Testis (tissue), 2 donors: ENCODE measurements at regions not wholly inside any gene's neighbourhood (a gene's known extent, or its start where the extent isn't known, plus 50 kb on each side); places are given as distances from the start of the nearest gene placed in this dataset.

Experiments
- DNase-seq: peaks from one replicate; pipeline ENCODE4 v3.0.0-alpha.2; 2019
- H3K27ac ChIP-seq, 2 donors: fragments of 200-600 bp; sonication (generic); one replicate each; pipeline ENCODE4 v1.5.1; 2019
- H3K27me3 ChIP-seq: fragments of 200-600 bp; sonication (generic); one replicate; pipeline ENCODE4 v1.5.1; 2019
- H3K36me3 ChIP-seq: fragments of 200-600 bp; sonication (generic); one replicate; pipeline ENCODE4 v1.5.1; 2017; ENCODE audit warnings: low read depth; ENCODE audit errors: missing control alignments
- H3K4me1 ChIP-seq: fragments of 200-600 bp; sonication (generic); one replicate; pipeline ENCODE4 v1.5.1; 2019
- H3K4me3 ChIP-seq, 2 donors: fragments of 200-600 bp; sonication (generic); one replicate each; pipeline ENCODE4 v1.5.1; 2017 to 2019
- H3K9me3 ChIP-seq: fragments of 200-600 bp; sonication (generic); one replicate; pipeline ENCODE4 v1.5.1; 2017
- POLR2A ChIP-seq: fragments of 450-650 bp; IDR thresholded peaks from one replicate; pipeline ENCODE4 v1.6.1; 2017; ENCODE audit warnings: antibody characterized with exemption, mild to moderate bottlenecking, moderate library complexity
- WGBS, 2 donors: methylation state at CpG; one replicate each; pipeline ENCODE4 v1.1.5; 2018; 5-methylcytosine and 5-hydroxymethylcytosine counted together
- intact Hi-C: fragments of 100-400 bp; cut with DNase I; formaldehyde crosslinking; loops from one replicate; pipeline ENCODE4 v1.15.1; 2023; ENCODE audit warnings: low total_unique reads
- TF ChIP-seq, protein P1 (sequence below), 3 experiments: fragments of 450-650 bp in 2 of 3; fragments of 200-600 bp in 1 of 3; sonication (generic) in 1 of 3; IDR thresholded peaks; one replicate each; pipeline ENCODE4 v1.5.1; 2016 to 2019; ENCODE audit warnings: antibody characterized with exemption in 3 of 3, mild to moderate bottlenecking in 2 of 3, moderate library complexity in 1 of 3

- H3K36me3 ChIP-seq = no peaks in the 10 kb centered on the region
- intact Hi-C loops = no loop called here
- no peaks in the 10 kb centered on the region for H3K27me3 ChIP-seq
- TF ChIP-seq POLR2A = no peak
- TF ChIP-seq, protein P1, sequence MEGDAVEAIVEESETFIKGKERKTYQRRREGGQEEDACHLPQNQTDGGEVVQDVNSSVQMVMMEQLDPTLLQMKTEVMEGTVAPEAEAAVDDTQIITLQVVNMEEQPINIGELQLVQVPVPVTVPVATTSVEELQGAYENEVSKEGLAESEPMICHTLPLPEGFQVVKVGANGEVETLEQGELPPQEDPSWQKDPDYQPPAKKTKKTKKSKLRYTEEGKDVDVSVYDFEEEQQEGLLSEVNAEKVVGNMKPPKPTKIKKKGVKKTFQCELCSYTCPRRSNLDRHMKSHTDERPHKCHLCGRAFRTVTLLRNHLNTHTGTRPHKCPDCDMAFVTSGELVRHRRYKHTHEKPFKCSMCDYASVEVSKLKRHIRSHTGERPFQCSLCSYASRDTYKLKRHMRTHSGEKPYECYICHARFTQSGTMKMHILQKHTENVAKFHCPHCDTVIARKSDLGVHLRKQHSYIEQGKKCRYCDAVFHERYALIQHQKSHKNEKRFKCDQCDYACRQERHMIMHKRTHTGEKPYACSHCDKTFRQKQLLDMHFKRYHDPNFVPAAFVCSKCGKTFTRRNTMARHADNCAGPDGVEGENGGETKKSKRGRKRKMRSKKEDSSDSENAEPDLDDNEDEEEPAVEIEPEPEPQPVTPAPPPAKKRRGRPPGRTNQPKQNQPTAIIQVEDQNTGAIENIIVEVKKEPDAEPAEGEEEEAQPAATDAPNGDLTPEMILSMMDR (IDR thresholded peaks at IDR 0.05) = no peak
- no peak overlapping the region for H3K27ac ChIP-seq
- H3K4me3 ChIP-seq = no peak overlapping the region
- WGBS, 2 donors = 94% methylated on average over 14 of the region's 14 CpGs
- DNase-seq = no peak
- H3K4me1 ChIP-seq = peaks cover 14% of the 10 kb centered on the region
- H3K9me3 ChIP-seq = no peaks in the 10 kb centered on the region
Observed at GRCh38 chr1:8171751-8172464, 145.8 kb upstream of the ERRFI1 start.

DNA sequence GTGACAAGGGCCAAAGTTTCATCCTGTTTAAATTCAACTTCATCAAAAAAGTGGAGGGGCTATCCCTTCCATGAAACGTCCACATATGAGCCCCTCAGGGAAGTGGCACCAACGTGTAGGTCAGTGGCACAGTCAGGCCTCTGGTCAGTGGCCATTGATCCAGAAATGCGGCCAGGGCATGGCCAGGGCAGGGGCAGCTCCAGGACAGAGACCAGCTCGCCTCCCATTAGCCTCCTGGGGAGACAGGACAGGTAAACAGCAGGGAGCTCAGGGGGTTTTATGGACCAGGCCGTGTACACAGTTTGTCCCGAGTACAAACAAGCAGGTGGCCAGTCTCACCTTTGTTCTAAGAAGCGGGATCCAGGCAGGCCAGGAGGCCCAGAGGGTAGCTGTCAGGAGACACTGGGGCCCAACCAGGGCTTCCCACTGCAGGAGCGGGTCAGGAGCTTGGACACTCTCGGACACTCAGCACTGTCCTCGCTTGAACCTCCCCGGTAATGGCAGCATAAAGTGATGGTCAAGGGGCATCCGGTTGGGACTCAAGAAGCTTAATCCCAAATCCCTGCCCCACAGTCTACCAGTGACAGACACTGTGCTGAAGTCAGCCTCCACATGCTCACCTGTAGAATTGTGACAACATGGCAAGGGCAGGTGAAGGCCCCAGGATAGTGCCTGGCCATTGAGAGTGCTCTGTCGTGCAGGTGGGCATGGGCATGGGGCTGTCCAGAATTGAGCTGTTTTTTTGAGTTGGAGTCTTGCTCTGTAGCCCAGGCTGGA, 144.1 kb upstream of the ERRFI1 start:
- H3K4me1 ChIP-seq = peaks cover 14% of the 10 kb centered on the region
- no peak for DNase-seq
- WGBS, 2 donors = 59 to 81% methylated on average over 4 to 13 of the region's 13 CpGs

GRCh38 chr1:8169364-8170058, 143.4 kb upstream of the ERRFI1 start:
- Histone ChIP-seq H3K36me3 (no peaks in the 10 kb centered on the region), H3K27ac (peak overlapping the region in 1 of 2 donors; percentile 54), H3K9me3 (no peaks in the 10 kb centered on the region), H3K4me1 (peaks cover 14% of the 10 kb centered on the region), H3K4me3 (no peak overlapping the region), H3K27me3 (no peaks in the 10 kb centered on the region)
- intact Hi-C loops = no loop called here
- TF ChIP-seq, protein P1 (IDR thresholded peaks at IDR 0.05) = no peak
- no peak for TF ChIP-seq POLR2A
- DNase-seq = peak; percentile 79
- 42 to 44% methylated on average over 8 to 9 of the region's 9 CpGs for WGBS, 2 donors

More for the DNA sequence above, 144.1 kb upstream of the ERRFI1 start:
- Histone ChIP-seq H3K9me3 (no peaks in the 10 kb centered on the region), H3K36me3 (no peaks in the 10 kb centered on the region), H3K4me3 (no peak overlapping the region), H3K27me3 (no peaks in the 10 kb centered on the region), H3K27ac (no peak overlapping the region)
- TF ChIP-seq POLR2A = no peak
- TF ChIP-seq, protein P1 (IDR thresholded peaks at IDR 0.05) = no peak
- intact Hi-C loops = no loop called here

- 87 to 100% methylated on average over 4 of the region's 4 CpGs for WGBS, 2 donors
- TF ChIP-seq, protein P1 (IDR thresholded peaks at IDR 0.05) = no peak
- no peak for TF ChIP-seq POLR2A
- no peak for DNase-seq
- no peak overlapping the region for H3K27ac ChIP-seq
- intact Hi-C loops = no loop called here
- peaks cover 10% of the 10 kb centered on the region for H3K4me1 ChIP-seq
- no peaks in the 10 kb centered on the region for H3K27me3 ChIP-seq
- H3K36me3 ChIP-seq = no peaks in the 10 kb centered on the region
- no peak overlapping the region for H3K4me3 ChIP-seq
- H3K9me3 ChIP-seq = no peaks in the 10 kb centered on the region
Observed at GRCh38 chr1:8167936-8168335, 141.8 kb upstream of the ERRFI1 start.
